Stimulated activated CD4-positive, alpha-beta T cell treated with anti-CD3 and anti-CD28 coated beads, TNF-alpha, amount 100 ng/mL, for 48 hours (primary cell): ENCODE measurements at regions not wholly inside any gene's neighbourhood (a gene's known extent, or its start where the extent isn't known, plus 50 kb on each side); places are given as distances from the start of the nearest gene placed in this dataset.
"Not testable (repeated sequence)": the region's sequence is repeated elsewhere in the genome, so short reads cannot be mapped to it uniquely, and the experiment has no call there.

Source experiments
- DNase-seq, 3 donors: peaks; one replicate each; pipeline ENCODE4 v3.0.0-alpha.2; 2020; ENCODE audit warnings: low read depth in 3 of 3

GRCh38 chr3:6266135-6266534 is 594.8 kb upstream of the GRM7 start:
- DNase-seq: no peak

GRCh38 chr3:6273878-6274277 is 587.0 kb upstream of the GRM7 start:
- DNase-seq: no peak

GRCh38 chr3:6281662-6282061 is 579.3 kb upstream of the GRM7 start:
- no peak for DNase-seq

DNA sequence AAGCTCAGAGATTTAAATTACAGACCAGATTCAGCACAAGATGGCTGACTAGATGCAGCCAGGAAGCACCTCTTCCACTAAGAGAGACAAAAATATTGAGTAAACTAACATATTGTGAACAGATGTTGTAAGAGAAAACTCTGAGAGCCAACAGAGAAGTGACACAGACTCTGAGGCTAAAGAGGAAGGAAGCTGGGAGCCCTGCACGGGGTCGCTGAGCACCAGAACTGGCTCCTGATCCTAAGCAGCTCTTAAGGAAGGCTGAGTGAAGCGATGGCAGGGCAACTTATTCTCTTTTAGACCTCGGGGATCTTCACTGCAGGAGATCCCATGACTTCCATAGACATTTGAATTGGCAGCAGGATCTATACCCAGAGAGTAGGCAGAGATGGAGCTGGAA is 578.0 kb upstream of the GRM7 start:
- DNase-seq: no peak

- no peak for DNase-seq
Measured at GRCh38 chr3:6287088-6287875, 573.6 kb upstream of the GRM7 start.

DNA sequence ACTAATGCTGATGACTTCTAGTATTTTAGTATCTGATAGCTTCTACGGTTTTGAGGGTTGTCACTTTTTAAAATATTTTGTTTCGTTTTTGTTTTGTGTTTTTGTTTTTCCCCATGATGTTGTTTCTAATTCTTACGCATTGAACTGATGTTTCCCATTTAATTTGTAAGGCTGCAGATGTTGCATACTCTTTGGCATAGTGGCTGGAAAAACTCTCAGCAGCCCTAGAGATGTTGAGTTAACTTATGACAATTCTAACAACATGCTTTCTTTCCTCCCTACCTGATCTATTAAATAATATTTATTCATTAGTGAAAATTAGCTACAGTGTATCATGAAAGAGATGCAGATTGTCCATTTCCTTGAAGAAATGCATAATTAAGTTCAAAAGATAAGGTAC is 559.3 kb upstream of the GRM7 start:
- DNase-seq: no peak

GRCh38 chr3:6315906-6316305 is 545.0 kb upstream of the GRM7 start:
- no peak for DNase-seq

DNA sequence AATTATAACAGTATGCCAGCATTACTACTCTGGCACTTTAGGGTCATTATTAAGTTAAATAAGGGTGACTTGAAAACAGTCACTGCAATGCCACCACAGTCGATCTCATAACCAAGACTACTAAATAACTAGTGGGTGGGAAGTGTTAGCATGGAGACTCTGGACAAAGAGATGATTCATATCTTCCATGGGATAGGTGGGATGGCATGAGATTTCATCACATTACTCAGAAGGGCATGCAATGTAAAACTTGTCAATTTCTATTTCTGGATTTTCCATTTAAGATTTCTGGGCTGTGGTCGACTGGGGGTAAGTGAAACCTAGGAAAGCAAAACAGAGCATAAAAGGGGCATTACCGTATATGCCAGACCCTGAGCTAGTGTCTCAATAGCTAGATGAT is 538.9 kb upstream of the GRM7 start:
- no peak for DNase-seq

GRCh38 chr3:6326771-6327170 is 534.1 kb upstream of the GRM7 start:
- DNase-seq: no peak

GRCh38 chr3:6340980-6341325 is 520.0 kb upstream of the GRM7 start:
- DNase-seq: not testable (repeated sequence)

GRCh38 chr3:6351752-6352151 is 509.2 kb upstream of the GRM7 start:
- no peak for DNase-seq

DNA sequence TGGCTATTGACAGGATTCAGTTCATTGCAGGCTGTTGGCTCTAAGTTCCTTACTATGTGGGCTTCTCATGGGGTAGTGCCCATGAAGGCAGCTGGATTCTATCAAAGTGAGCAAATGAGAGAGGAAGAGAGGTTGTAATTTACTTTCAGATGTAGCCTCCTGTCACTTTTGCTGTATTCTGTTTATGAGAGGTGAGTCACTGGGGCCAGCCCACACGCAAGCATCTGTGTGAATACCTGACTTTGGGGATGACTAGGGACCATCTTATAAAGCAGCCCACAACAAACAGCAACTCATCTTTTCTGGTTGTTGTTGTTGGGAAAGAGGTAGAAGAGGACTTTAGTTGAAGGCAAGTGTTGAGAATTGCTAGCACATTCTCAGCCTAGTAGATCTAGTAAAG is 506.3 kb upstream of the GRM7 start:
- DNase-seq: no peak

DNA sequence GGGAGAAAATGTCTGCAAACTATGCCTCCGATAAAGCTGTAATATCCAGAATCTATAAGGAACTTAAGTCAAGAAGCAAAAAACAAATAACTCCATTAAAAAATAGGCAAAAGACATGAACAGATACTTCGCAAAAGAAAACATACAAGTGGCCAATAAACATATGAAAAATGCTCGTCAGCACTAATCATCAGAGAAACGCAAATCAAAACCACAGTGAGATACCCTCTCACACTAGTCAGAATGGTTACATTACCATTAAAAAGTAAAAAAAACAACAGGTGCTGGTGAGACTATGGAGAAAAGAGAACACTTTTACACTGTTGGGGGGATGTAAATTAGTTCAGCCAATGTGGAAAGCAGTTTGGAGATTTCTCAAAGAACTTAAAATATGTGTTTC is 498.5 kb upstream of the GRM7 start:
- no peak for DNase-seq

DNA sequence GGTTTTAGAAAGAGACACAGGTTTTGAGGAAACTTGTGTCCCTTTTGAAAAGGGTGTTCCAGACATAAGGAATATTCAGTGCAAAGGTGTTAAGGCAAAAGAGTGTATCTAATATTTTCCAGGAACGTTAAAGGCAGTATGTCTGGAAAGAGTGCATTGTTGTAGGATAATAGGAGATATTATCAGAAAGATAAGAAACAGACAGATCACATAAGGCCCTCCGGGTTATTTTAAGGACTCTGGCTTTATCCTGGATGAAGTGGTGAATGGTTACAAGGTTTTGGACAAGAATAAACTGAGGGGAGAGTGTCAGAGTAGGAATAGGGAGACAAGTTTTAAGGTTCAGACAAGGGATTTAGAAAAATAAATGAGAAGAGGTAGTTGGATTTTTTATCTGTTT is 493.7 kb upstream of the GRM7 start:
- DNase-seq: no peak

GRCh38 chr3:6392123-6392522 is 468.8 kb upstream of the GRM7 start:
- DNase-seq: no peak

- DNase-seq: no peak
Measured at GRCh38 chr3:6394944-6395343, 466.0 kb upstream of the GRM7 start.

- DNase-seq: no peak
Measured at GRCh38 chr3:6396631-6397030, 464.3 kb upstream of the GRM7 start.

- DNase-seq: not testable (repeated sequence)
Measured at GRCh38 chr3:6402666-6403065, 458.2 kb upstream of the GRM7 start.

- not testable (repeated sequence) for DNase-seq
Measured at GRCh38 chr3:6406923-6407322, 454.0 kb upstream of the GRM7 start.

DNA sequence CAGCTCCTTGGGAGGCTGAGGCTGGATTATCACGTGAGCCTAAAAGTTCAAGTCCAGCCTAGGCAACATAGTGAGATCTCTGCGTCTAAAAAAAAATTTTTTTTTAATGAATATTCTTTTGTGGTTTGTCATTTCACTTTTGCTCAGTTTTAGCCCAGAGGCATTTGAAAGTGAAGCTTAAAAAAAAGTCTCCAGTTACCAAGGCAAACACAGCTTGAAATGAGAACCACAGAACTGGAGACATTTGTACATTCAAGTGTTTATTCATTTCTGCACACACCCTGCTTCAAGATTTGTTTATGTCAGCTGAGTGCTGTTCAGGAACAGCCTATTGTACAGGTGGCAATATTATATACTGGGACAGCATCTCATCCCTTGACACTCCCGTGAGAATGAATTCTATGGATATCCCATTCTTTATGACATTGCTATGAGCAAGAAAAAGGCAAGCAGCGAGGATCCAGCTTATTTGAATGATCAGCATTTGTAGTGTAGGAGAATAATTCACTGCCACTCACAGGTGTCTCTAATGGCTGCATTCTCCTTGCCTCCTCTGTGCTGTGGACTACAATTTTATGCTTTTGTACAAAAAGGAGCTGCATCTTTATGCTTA is 444.8 kb upstream of the GRM7 start:
- no peak for DNase-seq

DNA sequence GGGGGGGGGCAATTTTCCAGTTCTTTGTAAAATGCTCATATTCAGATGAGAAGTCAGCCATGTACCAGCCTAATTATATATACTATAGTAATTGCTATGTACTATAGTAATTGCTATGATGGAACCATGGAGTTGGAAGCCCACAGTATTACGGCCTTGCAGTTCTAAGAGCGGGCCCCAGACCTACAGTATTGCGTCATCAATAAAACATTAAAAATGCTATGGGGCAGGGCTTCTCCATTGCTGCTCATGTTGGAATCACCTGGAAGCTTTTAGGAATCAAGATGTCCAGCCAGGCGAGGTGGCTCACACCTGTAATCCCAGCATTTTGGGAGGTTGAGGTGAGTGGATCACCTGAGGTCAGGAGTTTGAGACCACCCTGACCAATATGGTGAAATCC is 443.7 kb upstream of the GRM7 start:
- no peak for DNase-seq

GRCh38 chr3:6418485-6418884 is 442.4 kb upstream of the GRM7 start:
- DNase-seq: no peak

DNA sequence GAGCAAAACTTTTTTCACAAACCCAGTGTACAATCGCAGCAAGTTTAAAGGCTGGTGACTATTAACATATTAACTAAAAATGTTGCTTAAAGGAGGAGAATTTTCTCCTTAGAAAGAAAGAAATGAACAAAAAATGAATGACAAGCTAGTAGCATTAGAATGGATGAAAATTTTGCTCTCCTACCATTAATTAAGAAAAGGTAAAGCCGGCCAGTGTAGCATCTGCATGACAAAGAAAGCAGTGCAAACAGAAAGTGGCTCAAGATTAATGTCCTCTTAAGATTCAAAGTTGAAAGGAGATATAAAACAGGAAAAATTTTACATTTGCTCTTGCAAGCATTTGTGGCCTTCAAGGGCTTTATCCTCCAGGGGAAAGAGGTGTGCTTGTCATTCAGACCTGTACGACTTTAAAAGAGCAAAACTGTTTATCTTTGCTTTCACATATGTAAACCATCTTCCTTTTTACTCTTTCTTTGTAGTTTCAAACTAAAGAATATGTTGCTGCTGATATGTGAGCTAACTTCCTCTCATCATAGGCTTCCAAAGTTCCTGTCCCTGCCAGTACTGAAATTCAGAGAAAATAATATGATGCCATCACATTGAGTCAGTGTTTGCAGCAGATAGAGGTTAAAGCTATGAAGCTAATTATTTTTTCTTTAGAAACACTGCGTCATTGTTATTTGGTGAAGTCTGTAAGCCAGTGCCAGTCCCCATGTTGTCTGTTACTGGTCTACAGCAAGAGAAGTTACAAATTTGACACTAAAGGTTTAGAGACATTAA is 439.1 kb upstream of the GRM7 start:
- DNase-seq: no peak
